HG03139 (cell line): ENCODE measurements at regions not wholly inside any gene's neighbourhood (a gene's known extent, or its start where the extent isn't known, plus 50 kb on each side); places are given as distances from the start of the nearest gene placed in this dataset.

ENCODE experiments used
- ATAC-seq: cut with Tn5 transposase; IDR thresholded peaks from one replicate; pipeline ENCODE4 v1.9.1; 2021; ENCODE audit not compliant: unreplicated experiment

DNA sequence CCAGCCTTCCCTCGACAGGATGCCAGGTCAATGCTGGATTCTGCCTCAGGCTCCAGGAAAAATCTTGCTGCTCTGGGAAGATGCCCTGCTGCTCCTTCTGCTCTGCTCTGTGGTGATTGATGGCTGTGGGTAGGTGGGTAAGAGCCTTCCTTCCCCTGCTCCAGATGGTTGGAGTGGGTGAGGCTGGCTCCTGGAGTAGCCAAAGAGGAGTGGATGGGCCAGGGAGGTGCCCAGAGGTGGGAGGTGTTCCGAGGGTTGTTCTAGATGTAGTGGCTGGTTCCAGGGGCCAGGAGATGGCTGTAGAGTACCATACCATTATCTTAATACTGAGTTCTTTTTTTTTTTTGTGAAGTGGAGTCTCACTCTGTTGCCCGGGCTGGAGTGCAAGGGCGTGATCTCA is 99.6 kb upstream of the THY1 start:
- no peak for ATAC-seq

DNA sequence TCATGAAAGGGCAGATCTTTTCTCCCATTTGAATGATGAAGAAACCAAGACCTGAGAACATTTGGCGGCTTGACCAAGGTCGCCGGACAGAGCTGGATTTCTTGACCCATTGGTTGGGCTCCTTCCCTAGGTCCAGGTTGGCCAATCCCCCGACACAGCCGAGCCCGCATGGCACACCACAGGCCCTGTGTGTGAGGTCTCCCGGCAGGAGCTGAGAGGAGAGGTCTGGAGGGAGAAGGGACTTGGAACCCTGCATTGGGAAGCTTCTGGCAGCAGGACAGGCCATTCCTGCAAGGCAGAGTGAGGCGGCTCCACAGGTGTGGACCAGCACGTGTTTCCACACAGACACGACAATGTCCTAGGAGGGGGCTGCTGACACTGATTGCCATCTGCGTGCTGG is 98.6 kb upstream of the THY1 start:
- ATAC-seq, result no peak

DNA sequence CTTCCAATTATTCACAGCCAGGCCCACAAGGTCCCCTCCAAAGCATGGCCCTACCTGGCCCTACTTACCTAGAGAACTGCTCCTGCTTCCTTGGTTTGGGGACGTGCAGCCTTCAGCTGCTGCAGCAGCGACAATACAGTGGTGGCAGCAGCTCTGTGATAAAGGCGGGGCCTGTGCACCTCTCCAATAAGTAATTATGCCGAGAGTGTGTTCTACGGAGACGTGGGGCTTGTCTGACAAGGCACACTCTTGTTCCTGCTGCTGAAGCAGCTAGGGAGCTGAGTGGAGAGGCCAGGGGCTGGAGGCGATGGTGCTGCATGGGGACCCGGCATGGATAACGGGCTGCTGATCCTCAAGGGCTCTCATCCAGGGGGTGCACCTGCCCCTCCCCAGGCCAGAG is 98.0 kb upstream of the THY1 start:
- no peak for ATAC-seq

DNA sequence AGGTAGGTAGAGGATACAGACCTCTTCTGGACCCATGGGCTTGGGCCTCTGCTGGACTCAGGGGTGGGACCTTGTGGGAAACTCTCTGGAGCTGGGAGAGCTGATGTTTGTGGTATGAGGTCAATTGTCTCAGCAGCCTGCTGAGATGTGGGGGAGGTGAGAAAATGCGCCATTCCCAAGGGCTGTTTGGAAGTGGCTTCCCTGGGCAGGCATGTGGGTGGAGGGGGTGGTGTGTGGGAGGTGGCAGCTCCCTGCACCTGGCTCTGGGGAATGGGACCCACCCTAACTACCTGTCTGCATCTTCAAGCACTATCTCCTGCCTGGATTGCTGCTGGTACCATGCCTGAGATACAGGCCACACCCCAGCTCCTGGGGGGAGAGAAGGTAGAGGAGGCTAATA is 97.4 kb upstream of the THY1 start:
- no peak for ATAC-seq

DNA sequence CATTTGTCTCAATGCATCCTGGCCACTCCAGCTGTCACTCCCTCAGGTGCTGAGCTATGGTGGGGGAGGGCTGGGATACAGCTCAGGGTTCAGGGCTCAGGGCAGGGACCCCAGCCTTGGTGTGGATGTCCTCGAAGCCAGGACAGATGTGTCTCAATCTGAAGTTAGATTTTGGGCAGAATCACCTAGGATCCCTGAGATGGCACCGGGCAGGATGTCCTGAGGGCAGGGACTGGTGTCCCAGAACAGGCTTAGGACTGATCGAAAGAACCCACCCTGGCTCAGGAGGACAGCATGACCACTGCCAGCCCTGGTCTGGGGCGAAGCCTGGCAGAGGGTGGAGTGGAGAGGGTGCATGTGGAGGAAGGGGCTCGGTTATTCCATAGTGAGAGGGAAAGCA is 96.8 kb upstream of the THY1 start:
- ATAC-seq, result no peak

DNA sequence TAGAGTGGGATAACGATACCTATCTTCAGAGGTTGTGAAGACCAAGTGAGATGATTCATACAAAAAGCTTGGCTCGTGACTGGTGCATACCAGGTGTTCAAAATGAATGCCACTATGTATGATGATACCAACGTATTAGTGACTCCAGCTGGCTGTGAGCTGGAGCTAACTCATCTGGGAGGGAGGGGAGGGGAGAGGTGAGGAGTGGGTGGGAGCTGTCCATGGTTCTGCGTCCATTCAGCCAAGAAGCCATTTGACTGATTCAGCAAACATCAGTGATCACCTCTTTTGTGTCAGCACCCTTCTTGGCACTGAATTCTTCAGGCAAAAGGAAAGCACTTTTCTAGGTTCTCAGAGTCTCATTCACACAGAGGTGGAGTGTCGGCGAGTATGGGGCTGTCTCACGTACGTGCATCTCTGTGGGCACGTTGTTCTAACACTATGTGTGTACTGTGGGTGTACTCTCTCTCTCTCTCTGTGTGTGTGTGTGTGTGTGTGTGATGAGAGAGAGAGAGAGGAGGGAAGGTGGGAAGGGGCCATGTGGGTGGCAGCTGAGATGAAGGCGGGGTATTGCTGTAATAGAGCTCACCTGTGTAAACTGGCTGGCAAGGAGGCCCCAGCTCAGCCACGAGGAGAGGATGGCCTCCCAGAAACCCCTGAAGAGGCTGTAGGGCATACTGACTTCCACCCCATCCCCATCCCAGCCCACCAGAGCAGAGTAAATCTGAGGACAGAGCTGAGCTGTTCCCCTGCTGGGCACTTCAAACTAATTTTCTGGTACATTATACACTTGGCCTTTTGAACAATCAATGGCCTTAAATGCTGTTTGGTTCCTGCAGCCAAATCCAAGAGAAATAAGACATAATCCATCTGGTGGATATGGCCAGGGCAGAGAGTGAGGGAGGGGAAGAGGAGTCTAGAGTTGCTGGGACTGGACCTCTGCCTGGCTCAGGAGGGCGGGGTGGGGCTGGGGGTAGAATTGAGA is 96.1 kb upstream of the THY1 start:
- ATAC-seq, result no peak

DNA sequence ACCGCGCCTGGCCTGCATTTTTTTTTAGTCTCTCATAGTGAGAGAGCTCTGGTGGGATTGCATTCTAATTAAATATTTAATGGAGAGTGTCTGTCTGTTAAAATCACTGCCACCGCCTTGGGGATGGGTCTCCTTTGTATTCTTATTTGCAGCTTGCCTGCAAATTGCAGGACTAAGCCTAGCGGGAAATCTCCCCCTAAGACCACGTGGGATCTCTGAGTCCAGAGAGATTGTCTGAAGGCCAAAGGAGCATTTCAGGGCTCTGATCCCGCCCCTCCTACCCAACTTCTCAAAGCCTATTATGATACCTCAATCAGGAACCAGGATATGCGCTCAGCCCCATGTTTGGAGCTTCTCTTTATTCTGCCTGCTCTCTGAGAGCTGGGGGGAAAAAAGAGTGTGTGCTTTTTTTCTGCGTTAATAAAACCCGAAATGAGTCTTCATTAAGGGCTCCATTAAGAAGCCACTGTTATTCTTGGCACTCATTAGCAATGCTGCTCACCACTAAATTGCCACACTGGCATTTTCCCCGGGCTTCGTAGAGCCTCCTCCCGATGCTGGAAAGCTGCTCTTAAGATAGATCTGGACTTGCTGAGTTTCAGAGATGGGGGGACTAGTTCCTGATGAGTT is 92.9 kb upstream of the THY1 start:
- no peak for ATAC-seq

DNA sequence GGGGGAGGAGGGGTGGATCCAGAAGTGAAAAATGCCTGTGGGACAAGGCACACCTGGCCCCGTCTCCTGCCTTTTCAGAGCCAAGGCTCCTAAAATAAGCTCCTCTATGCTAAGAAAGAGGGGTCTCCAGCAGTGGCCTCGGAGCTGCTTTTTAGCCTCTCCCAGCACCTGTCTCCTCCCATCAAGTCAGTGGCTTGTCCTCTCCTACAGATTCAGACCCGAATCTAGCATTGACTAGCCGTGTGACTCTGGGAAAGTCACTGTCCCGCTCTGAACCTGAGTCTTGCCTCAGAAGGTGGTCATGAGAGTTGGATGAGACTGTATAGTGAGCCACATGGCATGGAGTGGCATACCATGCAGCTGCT is 90.8 kb upstream of the THY1 start:
- no peak for ATAC-seq

DNA sequence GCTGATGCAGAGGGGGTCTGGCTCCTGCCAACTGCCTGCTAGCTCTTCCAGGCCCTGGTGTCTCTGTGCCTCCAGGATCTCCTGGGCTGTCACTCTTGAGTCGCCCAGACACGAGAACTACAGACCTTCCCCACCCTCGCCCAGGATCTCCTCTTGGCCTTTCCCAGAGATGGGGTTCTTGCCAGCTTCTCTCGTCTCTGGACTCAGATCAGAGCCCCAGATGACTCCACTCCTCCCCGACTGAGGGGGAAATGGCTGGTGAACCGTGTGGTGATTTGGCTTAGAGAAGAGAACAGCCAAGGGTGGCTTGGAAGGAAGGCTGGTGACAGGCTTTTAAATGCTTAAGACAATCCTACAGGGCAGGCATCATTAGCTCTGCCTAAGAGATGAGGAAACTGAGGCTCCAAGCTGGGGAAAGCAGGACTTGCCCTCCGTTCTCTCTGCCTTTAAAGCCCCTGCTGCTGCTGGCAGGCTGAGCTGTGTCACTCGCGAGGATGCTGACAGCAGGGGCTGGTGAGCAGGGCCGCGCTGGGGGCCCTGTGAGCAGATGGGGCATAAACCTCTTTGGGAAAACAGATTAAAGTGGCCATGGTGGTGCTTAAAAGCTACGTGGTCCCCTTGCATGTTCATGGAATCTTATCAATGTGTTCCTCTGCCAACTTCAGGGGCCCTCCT is 90.3 kb upstream of the THY1 start:
- ATAC-seq, result no peak

DNA sequence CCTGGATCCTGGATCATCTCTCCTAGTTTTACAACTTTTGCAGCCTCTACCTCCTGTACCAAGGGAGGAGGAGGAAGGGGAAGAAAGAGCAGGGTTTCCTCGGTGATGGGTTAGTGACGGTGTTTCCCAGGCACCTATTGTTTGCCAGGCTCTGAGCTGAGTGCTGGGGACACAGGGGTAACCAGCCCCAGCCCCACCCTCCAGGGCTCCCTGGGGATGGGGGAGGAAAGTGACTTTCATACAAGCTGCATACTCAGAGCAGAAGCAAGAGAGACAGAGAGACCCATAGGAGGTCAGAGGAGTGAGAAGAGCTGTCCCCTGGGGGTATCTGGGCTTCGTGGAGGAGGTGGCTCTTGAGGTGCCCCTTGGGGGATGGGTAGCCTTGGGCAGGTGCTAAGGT is 89.4 kb upstream of the THY1 start:
- ATAC-seq, result no peak

DNA sequence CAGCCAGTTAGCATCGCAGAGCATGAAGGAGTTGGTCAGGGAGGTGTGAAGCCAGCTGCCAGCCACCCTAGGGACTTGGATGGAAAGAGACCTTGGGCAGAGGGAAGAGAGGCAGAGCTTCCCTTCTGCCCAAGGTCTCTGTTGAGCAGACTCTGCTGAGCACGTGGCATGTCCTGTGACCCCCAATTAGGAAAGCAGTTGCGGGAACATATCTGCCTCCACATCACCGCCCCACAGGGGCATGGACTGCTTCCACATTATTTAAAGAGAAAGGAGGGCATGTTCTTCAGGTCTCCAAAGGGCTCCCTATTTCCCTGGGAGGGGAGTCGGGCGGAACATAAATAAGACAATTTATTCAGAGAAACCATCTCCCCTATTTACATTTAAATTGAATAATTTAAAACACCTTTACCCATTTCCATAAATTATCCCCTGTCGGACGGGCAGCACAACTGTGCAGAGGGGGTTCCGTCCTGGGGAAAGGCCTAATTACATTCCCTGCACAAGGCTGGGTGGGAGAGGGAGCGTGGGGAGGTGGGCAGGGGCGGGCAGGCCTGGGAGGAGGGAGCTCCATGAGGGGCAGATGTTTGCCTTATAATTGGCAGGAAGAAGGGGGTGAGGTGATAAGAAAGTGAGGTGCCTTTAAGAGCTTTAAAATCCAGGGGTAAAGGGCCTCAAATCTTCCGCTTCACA is 88.8 kb upstream of the THY1 start:
- no peak for ATAC-seq

DNA sequence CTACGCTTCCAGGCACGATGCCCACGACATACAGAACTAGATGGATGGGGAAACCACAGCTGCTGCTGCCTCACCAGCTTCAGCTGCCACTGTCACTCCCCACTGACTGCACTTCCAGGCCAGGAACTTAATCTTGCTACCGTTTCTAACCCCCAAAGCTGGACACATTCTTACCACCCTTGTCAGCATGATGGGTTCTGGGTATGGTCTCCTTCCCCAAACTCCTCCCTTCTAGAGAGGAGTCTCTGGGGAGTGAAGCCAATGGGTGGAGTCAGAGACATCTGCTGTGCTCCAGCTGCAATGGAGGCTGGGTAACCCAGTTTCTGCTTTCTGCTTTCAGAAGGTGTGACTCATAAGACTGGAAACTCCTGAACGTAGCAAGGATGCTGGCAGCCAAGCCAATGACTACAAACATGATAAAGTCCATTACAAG is 87.0 kb upstream of the THY1 start:
- ATAC-seq, result peak; percentile 75

DNA sequence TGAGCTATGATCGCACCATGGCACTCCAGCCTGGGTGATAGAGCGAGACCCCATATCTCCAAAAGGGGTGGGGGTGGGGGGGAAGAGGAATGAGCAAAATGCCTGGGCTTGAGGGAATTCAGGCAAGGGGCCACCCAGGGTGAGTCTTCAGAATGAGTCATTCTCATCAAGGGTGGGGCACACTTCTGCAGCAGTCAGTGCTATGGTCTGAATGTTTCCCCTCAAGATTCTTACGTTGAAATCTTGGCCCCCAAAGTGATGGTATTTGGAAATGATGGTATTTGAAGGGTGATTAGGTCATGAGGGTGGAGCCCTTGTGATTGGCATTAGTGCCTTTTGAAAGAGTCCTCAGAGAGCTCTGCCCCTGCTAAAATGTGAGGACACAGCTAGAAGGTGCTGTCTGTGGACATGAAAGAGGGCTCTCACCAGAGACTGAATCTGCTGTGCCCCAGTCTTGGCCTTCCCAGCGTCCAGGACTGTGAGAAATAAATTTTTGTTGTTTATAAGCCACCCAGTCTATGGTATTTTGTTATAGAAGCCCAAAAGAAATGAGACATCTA is 86.4 kb upstream of the THY1 start:
- no peak for ATAC-seq

DNA sequence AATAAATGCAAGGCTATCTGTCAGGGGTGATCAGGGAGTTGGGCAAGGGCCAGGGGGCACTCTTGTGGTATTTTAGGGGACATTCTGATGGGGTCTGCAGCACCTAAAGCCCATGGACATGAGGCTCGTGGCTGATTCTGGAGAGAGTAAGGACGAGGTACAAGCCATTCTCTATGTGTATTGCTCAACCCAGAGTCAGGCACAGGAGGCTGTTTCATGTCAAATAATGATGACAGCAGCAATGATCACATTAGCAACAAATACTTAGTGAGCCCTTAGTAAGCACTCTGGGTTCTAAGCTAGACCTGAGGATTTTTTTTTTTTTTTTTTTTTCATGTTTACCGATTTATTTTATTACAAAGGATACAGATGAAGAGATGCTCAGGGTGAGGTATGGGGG is 83.5 kb upstream of the THY1 start:
- no peak for ATAC-seq

DNA sequence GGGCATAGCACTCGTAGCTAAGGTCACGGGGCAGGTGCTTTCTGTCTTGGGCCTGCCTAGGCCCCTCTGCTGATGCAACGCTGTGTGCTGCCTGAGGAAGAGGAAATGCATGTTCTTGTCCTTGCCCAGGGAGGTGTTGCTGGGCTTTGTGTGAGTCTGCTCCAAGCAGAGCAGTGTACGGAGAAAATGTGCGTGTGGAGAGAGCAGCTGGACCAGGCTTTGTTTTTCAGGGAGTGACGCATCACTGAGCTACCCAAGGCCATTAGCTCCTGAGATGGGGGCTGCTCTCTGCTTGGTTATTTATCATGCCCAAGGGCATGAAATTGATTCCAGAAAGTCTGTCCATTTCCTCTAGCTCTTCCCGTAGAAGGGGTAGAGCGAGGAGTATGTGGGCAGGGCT is 82.9 kb upstream of the THY1 start:
- ATAC-seq, result no peak

DNA sequence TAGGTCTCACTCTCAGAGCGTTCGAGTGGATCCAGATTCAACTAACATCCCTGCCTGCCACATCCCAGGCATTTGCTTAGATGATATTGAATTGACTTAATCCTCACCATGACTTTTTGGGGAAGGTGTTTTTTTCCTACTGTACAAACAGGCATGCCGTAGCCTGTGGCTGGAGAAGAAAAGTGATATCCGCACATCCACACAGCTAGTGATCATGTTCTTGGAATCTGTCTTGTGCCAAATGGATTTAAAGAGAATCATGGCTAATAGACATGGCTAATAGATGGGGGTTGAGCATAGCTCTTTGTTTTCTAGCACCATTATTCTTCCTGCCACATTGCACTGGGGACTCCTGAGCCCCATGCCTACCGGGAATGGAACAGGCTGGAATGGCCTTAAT is 82.1 kb upstream of the THY1 start:
- no peak for ATAC-seq

DNA sequence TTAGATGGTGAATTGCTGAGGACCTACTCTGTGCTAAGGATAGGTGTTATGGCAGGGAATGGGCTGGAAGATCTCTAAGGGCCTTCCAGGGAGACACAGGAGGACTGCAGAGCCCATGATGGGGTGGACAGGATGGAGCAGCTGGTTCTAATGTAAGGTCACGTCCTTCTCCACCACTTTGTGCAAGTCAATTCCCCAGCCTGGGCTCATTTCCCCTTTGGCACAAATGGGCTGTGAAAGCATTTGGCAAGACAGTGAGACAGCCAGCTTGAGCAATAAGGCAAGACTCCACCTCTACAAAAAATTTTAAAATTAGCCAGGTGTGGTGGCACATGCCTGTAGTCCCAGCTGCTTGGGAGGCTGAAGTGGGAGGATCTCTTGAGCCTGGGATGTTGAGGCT is 81.4 kb upstream of the THY1 start:
- ATAC-seq, result no peak

DNA sequence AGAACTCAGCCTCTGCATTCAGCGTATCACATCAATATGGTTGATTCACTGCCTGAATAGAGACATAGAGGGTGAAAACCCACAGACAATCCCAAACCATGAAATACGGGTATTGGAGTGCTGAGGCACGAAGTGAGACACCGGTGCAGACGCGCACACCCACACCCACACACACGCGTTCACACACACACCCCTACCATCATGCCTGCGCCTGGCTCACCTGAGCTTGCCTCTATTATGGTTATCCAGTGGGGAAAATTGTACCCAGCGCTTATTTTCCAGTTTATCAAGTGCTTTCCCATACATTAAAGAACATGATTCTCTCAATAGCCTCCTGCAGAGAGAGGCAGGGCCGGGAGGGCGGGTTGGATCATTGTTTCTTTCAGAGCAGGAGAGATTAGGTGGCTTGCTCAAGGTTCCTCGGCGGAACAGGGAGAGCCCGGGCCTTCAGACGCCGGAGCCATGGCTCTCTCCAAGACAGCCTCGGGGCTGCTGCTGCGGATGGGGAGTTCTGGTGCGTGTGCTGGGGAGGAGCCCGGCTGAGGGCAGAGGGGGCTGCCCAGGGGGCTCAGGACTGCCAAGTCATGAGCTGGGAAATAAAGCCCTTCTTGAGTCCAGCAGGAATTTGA is 78.9 kb upstream of the THY1 start:
- no peak for ATAC-seq

DNA sequence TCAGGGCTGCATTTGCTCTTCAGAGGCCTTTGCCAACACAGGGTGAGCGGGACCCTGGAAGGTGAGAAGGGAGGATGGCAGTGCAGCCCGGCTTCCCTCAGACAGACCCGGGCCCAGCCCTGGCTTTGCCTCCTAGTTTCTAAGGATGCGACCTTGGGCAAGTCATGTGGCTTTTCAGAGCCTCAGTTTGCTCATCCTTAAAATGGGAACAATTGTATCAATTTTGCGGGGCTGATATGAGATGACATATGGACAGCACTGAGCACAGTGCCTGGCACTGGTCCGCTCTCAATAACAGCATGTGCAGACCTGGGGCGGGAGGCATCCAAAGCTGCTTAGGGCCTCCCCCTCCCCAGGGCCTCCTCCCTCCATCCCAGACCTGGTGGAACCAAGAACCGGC is 74.7 kb upstream of the THY1 start:
- ATAC-seq, result no peak

DNA sequence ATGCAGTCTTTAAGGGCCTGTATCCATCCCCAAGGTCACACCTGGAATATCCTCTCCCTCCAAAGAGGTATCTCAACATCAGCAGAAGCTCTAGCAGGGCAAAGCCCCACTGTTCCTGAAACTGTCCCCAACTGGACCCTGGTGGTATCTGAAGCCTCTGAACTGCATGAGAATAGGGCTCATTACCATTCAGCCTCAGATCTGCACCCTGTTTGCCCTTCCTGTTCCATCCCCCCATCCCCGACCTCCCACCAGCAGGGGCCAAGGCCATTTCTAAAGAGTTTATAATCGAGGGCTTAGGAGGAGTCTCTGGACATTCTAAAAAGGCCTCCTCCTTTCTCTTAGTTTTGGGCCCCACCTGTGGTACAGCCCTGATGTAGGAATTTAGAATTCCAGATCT is 74.0 kb upstream of the THY1 start:
- ATAC-seq, result no peak

DNA sequence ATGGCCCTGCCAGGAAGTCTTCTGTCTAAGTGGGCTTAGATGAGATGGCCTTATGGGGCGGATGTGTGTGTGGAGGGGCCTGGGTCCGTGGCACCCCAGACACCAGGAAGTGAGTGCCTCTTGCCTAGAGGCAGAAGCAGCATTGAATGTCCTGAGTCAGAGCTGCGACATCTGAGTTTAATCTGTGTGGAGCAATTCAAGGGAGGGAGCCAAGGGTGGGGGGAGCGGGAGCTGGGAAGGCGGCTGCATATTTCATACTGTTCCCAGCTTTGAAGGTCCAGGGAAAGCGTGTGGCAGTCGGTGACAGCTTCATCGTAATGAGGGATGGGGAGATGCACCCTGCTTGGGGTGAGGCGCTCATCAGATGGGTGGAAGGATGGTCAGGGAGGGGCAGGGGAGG is 73.5 kb upstream of the THY1 start:
- no peak for ATAC-seq
